PC-9 (cell line): ENCODE measurements at regions not wholly inside any gene's neighbourhood (a gene's known extent, or its start where the extent isn't known, plus 50 kb on each side); places are given as distances from the start of the nearest gene placed in this dataset.
A peak's percentile ranks its signal among the peaks of the same experiment; 100 is the strongest.
"Not testable (repeated sequence)": the region's sequence is repeated elsewhere in the genome, so short reads cannot be mapped to it uniquely, and the experiment has no call there.

Source experiments
- CTCF ChIP-seq: fragments of 200-600 bp; sonication (generic); conservative IDR thresholded peaks from 2 replicates; pipeline ENCODE4 v1.6.1; 2017; ENCODE audit warnings: mixed run types, antibody characterized with exemption, mild to moderate bottlenecking, moderate library complexity
- EZH2 ChIP-seq: fragments of 200-600 bp; sonication (generic); IDR thresholded peaks from 2 replicates; pipeline ENCODE4 v1.8.0; 2017; ENCODE audit warnings: antibody characterized with exemption, low read depth

GRCh38 chr14:106410229-106410628, 883.8 kb downstream of the TMEM121 start:
- TF ChIP-seq CTCF: peak; percentile 42
- not testable (repeated sequence) for TF ChIP-seq EZH2
